ENCODE measurements at regions not wholly inside any gene's neighbourhood (a gene's known extent, or its start where the extent isn't known, plus 50 kb on each side); places are given as distances from the start of the nearest gene placed in this dataset.

DNA sequence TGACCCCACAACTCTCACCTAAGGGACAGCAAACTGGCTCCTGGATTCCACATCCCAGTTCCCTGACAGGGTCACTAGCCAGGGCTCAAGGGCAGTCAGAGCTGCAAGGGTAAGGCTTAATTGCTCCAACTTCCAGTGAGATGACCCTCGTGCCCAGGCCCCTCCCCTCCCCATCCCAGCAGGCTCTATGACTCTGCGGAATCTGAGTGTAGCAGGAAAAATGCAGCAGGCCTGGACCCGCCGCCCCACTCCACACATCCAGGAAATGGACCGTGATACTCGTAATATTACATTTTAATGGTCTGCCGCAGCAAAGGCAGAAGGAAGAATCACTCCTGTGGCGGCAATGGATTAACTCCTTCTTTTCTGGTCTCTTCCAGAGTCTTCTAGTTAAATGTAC lies 91.7 kb upstream of the CHST15 start:
- TF ChIP-seq, protein P1, sequence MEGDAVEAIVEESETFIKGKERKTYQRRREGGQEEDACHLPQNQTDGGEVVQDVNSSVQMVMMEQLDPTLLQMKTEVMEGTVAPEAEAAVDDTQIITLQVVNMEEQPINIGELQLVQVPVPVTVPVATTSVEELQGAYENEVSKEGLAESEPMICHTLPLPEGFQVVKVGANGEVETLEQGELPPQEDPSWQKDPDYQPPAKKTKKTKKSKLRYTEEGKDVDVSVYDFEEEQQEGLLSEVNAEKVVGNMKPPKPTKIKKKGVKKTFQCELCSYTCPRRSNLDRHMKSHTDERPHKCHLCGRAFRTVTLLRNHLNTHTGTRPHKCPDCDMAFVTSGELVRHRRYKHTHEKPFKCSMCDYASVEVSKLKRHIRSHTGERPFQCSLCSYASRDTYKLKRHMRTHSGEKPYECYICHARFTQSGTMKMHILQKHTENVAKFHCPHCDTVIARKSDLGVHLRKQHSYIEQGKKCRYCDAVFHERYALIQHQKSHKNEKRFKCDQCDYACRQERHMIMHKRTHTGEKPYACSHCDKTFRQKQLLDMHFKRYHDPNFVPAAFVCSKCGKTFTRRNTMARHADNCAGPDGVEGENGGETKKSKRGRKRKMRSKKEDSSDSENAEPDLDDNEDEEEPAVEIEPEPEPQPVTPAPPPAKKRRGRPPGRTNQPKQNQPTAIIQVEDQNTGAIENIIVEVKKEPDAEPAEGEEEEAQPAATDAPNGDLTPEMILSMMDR (IDR thresholded peaks at IDR 0.05) = no peak
- no peak for TF ChIP-seq POLR2A (IDR thresholded peaks at IDR 0.05)
- TF ChIP-seq EP300 (IDR thresholded peaks at IDR 0.05) = no peak

All from suprapubic skin (tissue), 3 donors.